ENCODE measurements at regions not wholly inside any gene's neighbourhood (a gene's known extent, or its start where the extent isn't known, plus 50 kb on each side); places are given as distances from the start of the nearest gene placed in this dataset.

GRCh38 chr2:126463892-126464674, 191.9 kb upstream of the GYPC start:
- no peak for TF ChIP-seq CTCF (IDR thresholded peaks at IDR 0.05; ENCODE audit: control insufficient read depth, extremely low read depth, insufficient read depth)
- DNase-seq (ENCODE audit: low read depth): no peak
- H3K4me3 ChIP-seq (ENCODE audit: low read depth, low read length): no peak overlapping the region

- TF ChIP-seq CTCF (IDR thresholded peaks at IDR 0.05; ENCODE audit: control insufficient read depth, extremely low read depth, insufficient read depth): no peak
- no peak overlapping the region for H3K4me3 ChIP-seq (ENCODE audit: low read depth, low read length)
- DNase-seq (ENCODE audit: low read depth): no peak
Observed at GRCh38 chr2:126467367-126468054, 188.4 kb upstream of the GYPC start.

GRCh38 chr2:126475031-126475430, 180.9 kb upstream of the GYPC start:
- no peak for TF ChIP-seq CTCF (IDR thresholded peaks at IDR 0.05; ENCODE audit: control insufficient read depth, extremely low read depth, insufficient read depth)
- DNase-seq (ENCODE audit: low read depth): no peak
- no peak overlapping the region for H3K4me3 ChIP-seq (ENCODE audit: low read depth, low read length)

GRCh38 chr2:126476691-126477090, 179.3 kb upstream of the GYPC start:
- DNase-seq (ENCODE audit: low read depth): no peak
- no peak for TF ChIP-seq CTCF (IDR thresholded peaks at IDR 0.05; ENCODE audit: control insufficient read depth, extremely low read depth, insufficient read depth)
- H3K4me3 ChIP-seq (ENCODE audit: low read depth, low read length): no peak overlapping the region

GRCh38 chr2:126480033-126480432, 175.9 kb upstream of the GYPC start:
- TF ChIP-seq CTCF (IDR thresholded peaks at IDR 0.05; ENCODE audit: control insufficient read depth, extremely low read depth, insufficient read depth): no peak
- no peak for DNase-seq (ENCODE audit: low read depth)
- no peak overlapping the region for H3K4me3 ChIP-seq (ENCODE audit: low read depth, low read length)

GRCh38 chr2:126482582-126483464, 173.1 kb upstream of the GYPC start:
- no peak overlapping the region for H3K4me3 ChIP-seq (ENCODE audit: low read depth, low read length)
- peak; percentile 4 for DNase-seq (ENCODE audit: low read depth)
- peak; percentile 57 for TF ChIP-seq CTCF (IDR thresholded peaks at IDR 0.05; ENCODE audit: control insufficient read depth, extremely low read depth, insufficient read depth)
